Progenitor cell of endocrine pancreas (in vitro differentiated cells): ENCODE measurements at regions not wholly inside any gene's neighbourhood (a gene's known extent, or its start where the extent isn't known, plus 50 kb on each side); places are given as distances from the start of the nearest gene placed in this dataset.

Experiments
- DNase-seq: peaks from one replicate; pipeline ENCODE4 v3.0.0; 2021; ENCODE audit warnings: low spot score; ENCODE audit not compliant: unreplicated experiment
- H3K27ac Mint-ChIP-seq: 2 replicates; pipeline ENCODE4 v1.8.0; 2021; ENCODE audit warnings: mild to moderate bottlenecking, moderate library complexity, mixed read lengths
- H3K27me3 Mint-ChIP-seq: 2 replicates; pipeline ENCODE4 v1.8.0; 2021; ENCODE audit warnings: mixed read lengths
- H3K36me3 Mint-ChIP-seq: 2 replicates; pipeline ENCODE4 v1.8.0; 2022; ENCODE audit warnings: mixed read lengths; ENCODE audit not compliant: insufficient read depth
- H3K4me1 Mint-ChIP-seq: 2 replicates; pipeline ENCODE4 v1.8.0; 2021; ENCODE audit warnings: low read depth, mixed read lengths
- H3K4me3 Mint-ChIP-seq: 2 replicates; pipeline ENCODE4 v1.8.0; 2021; ENCODE audit warnings: low read depth, mild to moderate bottlenecking, moderate library complexity, mixed read lengths
- H3K9me3 Mint-ChIP-seq: 2 replicates; pipeline ENCODE4 v1.8.0; 2021; ENCODE audit warnings: low read depth, mixed read lengths
- CTCF ChIP-seq: fragments of 200-600 bp; sonication (generic); IDR thresholded peaks from one replicate; pipeline ENCODE4 v1.5.0; 2021; ENCODE audit warnings: antibody characterized with exemption, mild to moderate bottlenecking; ENCODE audit not compliant: unreplicated experiment

DNA sequence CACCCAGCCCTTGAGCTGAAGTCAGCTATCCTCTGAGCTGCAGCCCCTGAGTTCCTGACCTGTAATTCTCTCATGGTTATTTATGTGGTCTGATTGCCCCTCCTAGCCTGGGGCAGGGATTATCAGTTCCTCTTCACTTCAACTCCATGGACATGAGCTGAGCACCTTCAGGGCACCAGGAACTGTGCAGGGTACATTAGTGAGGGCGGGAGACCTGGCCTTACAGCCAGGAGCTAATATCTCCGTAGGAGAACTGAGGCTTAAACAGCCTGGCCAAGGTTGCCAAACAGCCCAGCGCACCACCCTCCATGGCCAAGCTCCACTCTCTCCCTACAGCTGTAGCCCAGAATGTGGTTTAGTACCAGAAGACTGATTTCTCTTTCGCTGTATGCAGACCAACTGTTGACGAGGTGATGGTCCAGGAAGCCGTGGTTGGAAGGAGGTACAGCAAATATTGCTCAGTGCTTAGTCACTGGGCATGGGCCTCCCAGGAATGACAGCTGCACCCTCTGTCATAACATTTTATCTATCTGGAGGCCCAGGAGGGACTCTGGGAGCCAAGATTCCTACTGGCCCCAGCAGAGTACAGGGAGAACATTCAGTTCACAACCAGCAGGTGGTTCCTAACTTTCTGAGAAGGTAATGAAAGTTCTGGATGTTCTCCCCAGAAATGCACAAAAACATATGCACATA lies 228.7 kb upstream of the SIX2 start:
- Mint-ChIP-seq H3K4me1 (peaks cover 16% of the 10 kb centered on the region), H3K27ac (peak overlapping the region; percentile 33), H3K36me3 (no peaks in the 10 kb centered on the region), H3K4me3 (no peak overlapping the region), H3K27me3 (no peaks in the 10 kb centered on the region), H3K9me3 (no peaks in the 10 kb centered on the region)
- no peak for TF ChIP-seq CTCF
- DNase-seq = no peak

DNA sequence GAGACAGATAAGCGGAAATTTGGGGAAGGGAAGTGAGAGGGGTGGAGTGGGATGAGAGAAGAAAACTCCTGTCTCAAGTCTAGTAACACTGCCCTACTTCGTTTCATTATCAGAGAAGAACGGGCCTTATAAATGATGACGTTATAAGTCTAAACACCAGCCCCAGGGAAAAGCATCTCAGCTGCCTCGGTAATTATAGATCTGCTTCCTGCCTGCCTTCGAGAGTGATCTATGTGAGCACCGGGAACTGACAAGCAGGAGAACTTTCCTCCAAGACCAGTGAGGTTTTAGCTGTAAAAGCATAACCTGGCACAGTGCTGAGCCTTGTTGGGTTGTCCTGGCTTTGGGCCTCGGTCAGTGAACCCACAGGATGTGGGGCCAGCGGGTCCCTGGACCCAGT lies 227.9 kb upstream of the SIX2 start:
- no peak for TF ChIP-seq CTCF
- Mint-ChIP-seq H3K27me3 (no peaks in the 10 kb centered on the region), H3K9me3 (no peaks in the 10 kb centered on the region), H3K36me3 (no peaks in the 10 kb centered on the region), H3K4me1 (peaks cover 10% of the 10 kb centered on the region), H3K4me3 (no peak overlapping the region), H3K27ac (no peak overlapping the region)
- no peak for DNase-seq

DNA sequence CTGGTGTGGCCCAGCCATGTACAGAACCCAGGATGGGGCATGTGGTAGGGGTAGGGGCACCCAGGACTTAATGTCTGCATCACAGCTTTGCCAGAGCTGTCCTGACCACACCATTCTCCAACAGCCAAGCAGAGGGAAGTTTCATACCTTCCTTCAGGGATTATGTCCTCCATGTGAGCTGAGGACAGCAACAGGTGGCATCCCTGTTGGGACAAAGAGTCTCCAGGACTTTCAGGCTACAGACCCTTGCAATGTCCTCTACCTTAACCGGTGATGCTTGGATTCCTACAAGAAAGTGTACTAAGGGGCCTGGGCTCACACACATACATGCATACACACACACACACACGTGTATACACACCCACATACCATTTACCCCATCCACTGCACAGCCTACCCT lies 227.0 kb upstream of the SIX2 start:
- DNase-seq = no peak
- Mint-ChIP-seq H3K4me1 (peaks cover 5% of the 10 kb centered on the region), H3K27ac (no peak overlapping the region), H3K36me3 (no peaks in the 10 kb centered on the region), H3K27me3 (no peaks in the 10 kb centered on the region), H3K4me3 (no peak overlapping the region), H3K9me3 (no peaks in the 10 kb centered on the region)
- no peak for TF ChIP-seq CTCF

DNA sequence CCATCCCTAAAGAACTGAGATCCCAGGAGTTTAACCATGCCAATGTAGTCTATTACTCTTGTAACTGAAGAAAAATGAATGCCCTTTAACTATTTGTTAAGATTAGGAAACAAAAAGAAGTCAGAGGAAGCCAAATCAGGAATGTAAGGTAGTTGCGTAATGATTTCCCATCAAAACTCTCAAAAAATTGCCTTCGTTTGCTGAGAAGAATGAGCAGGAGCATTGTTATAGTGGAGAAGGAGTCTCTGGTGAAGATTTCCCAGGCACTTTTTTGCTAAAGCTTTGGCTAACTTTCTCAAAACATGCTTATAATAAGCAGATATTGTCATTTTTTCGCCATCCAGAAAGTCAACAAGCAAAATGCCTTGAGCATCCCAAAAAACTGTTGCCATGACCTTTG lies 224.0 kb upstream of the SIX2 start:
- H3K4me1 Mint-ChIP-seq = peaks cover 2% of the 10 kb centered on the region
- no peak overlapping the region for H3K27ac Mint-ChIP-seq
- TF ChIP-seq CTCF = no peak
- DNase-seq = no peak
- H3K27me3 Mint-ChIP-seq = no peaks in the 10 kb centered on the region
- H3K36me3 Mint-ChIP-seq = no peaks in the 10 kb centered on the region
- no peaks in the 10 kb centered on the region for H3K9me3 Mint-ChIP-seq
- H3K4me3 Mint-ChIP-seq = no peak overlapping the region

GRCh38 chr2:45232818-45233217 lies 223.6 kb upstream of the SIX2 start:
- Mint-ChIP-seq H3K9me3 (no peaks in the 10 kb centered on the region), H3K36me3 (no peaks in the 10 kb centered on the region), H3K4me1 (peaks cover 2% of the 10 kb centered on the region), H3K4me3 (no peak overlapping the region), H3K27ac (no peak overlapping the region), H3K27me3 (no peaks in the 10 kb centered on the region)
- no peak for DNase-seq
- TF ChIP-seq CTCF = no peak
